ENCODE measurements at regions not wholly inside any gene's neighbourhood (a gene's known extent, or its start where the extent isn't known, plus 50 kb on each side); places are given as distances from the start of the nearest gene placed in this dataset.

DNA sequence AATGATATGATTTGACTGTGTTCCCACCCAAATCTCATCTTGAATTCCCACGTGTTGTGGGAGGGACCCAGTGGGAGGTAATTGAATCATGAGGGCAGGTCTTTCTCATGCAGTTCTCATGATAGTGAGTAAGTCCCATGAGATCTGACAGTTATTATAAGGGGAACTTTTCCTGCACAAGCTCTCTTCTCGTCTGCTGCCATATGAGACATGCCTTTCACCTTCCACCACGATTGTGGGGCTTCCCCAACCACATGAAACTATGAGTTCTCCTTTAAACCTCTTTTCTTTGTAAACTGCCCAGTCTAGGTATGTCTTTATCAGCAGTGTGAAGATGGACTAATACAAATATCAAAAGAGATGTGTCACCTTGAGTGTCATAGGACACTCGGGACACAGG is 502.7 kb upstream of the PODXL start:
- no peak for TF ChIP-seq POLR2A (IDR thresholded peaks at IDR 0.05)
- TF ChIP-seq, protein P1, sequence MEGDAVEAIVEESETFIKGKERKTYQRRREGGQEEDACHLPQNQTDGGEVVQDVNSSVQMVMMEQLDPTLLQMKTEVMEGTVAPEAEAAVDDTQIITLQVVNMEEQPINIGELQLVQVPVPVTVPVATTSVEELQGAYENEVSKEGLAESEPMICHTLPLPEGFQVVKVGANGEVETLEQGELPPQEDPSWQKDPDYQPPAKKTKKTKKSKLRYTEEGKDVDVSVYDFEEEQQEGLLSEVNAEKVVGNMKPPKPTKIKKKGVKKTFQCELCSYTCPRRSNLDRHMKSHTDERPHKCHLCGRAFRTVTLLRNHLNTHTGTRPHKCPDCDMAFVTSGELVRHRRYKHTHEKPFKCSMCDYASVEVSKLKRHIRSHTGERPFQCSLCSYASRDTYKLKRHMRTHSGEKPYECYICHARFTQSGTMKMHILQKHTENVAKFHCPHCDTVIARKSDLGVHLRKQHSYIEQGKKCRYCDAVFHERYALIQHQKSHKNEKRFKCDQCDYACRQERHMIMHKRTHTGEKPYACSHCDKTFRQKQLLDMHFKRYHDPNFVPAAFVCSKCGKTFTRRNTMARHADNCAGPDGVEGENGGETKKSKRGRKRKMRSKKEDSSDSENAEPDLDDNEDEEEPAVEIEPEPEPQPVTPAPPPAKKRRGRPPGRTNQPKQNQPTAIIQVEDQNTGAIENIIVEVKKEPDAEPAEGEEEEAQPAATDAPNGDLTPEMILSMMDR (IDR thresholded peaks at IDR 0.05), result no peak

Measured in body of pancreas (tissue), 4 donors.